HG02642 (cell line): ENCODE measurements at regions not wholly inside any gene's neighbourhood (a gene's known extent, or its start where the extent isn't known, plus 50 kb on each side); places are given as distances from the start of the nearest gene placed in this dataset.
"Not testable (repeated sequence)": the region's sequence is repeated elsewhere in the genome, so short reads cannot be mapped to it uniquely, and the experiment has no call there.

Experiments
- ATAC-seq: cut with Tn5 transposase; IDR thresholded peaks from one replicate; pipeline ENCODE4 v1.9.1; 2021; ENCODE audit warnings: mild to moderate bottlenecking; ENCODE audit not compliant: unreplicated experiment, poor library complexity

DNA sequence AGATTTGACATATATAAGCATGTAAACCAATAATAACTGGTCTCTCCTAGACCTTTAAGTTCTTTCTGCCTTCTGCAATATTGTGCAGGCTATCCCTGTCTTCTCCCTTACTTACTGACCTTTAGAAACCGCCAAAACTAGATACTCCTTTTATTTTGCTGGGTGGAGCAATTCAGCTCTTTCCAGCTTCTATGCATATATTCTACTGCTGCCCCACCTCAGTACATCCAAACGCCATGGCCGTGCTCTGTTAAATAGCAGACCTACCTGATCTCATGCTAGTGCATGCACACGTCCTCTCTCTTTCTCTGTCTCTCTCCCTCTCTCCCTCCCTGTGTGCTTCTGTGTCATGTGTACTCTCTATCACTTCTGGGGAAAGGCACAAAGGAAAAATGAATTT, 76.7 kb upstream of the CAPRIN1 start:
- ATAC-seq: no peak

DNA sequence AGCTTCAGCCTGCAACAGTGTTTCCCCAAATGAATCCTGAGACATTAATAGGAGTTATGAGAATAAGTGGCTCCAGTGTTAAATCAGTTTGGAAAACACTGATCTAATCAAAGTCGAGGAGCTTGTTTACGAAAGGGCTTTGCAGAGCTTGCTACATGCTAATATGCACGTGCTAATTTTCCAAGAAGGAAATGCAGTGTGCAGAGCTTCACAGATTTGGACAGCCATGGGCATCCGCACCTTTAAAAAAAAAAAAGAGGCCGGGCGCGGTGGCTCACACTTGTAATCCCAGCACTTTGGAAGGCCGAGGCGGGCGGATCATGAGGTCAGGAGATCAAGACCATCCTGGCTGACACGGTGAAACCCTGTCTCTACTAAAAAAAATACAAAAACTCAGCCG, 79.7 kb upstream of the LMO2 start:
- not testable (repeated sequence) for ATAC-seq

DNA sequence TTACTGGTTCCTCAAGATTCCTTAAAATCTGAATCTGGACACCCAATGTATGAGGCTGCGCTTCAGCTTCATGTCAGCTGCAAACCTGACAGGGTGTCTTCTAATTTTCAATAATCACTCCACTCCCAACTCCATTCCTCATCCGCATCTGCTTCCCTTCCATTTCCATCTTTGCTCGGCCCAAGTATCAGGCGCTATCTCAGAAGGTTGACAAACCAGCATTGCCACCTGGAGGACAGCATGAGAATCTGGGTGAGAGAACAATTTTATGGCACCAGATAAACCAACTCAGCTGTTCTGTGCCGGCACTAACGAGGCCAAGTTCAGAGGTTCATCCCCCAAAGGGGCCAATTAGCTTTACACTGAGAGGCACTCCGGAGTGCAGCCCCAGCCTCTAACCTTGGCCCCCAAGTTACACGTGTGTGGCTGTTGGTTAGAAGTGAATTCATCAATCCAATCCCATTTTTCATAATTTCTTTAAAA, 79.1 kb upstream of the LMO2 start:
- ATAC-seq: peak; percentile 46

DNA sequence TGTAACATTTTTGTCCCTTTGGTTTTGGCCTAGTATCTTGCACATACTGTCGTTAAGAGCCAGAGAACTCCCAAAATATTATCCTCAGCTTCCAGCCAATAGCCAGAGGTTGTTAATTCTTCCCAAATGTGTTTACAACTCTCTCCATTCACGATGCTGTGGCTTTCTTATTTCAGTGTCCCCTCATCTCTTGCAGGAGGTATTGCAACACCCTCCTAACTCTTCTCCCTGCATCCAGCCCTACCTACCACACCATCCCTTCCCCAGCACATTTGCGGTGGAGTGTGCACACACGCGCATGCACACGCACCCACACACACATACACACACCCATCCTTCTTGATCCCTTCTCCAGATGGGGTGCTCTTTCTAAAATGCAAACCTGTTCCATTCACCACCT, 75.6 kb upstream of the LMO2 start:
- no peak for ATAC-seq

DNA sequence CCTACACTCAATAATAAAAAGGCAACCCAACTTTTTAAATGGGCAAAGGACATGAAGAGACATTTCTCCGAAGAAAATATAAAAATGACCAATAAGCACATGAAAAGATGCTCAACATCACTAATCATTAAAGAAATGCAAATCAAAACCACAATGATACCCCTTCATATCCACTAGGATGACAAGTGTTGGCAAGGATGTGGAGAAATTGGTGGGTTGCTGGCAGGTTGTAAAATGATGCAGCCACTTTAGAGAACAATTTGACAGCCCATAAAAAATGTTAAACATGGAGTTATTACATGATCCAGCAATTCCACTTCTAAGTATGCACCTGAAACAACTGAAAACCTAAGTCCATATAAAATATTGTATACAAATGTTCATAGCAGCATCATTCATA, 73.2 kb upstream of the LMO2 start:
- no peak for ATAC-seq

DNA sequence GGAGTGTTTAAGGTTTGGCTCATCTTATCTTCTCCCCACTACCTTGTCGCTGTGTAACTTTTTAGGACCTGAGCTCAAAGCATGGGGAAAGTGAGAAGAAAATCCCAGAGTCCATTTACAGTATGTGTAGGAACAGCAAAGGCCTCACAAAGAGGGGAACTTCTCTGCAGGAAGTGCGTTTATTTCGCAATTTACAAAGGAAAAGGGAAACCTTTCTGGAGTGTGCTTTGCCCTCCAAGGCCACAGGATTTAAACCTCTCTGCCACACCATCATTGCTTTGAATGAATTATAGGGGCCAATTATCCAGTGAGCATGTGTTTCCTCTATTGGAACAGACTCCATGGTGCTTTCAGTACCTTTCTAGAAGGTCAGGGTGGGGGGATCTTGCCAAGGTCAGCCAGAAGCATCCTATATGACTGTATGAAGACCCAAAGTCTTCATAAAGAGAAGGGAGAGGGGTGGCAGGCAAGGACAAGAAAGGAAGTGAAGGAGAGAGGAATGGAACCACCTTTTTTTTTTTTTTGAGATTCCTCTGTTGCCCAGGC, 68.1 kb upstream of the LMO2 start:
- ATAC-seq: no peak

DNA sequence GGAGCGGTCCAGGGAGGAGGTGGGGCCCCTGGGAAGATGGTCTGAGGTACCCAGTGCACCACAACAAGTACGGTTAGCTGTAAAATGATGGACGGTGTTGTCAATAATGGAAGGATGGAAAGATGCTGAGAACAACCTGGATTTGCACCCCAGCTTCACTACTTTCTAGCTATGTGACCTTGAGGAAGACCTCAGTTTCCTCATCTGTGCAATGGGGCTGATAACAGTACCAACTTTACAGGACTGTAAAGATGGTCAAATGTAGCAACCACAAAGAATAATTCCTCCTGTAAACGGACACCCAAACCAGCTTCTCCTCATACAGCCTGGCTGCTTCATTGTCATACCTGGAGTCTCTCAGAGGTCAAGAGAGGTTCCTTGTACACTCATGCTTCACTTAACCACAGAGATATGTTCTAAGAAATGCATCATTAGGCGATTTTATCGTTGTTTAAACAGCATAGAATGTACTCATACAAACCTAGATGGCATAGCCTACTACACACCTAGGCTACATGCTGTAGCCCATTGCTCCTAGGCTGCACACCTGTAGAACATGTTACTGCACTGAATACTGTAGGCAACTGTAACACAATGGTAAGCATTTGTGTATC, 65.5 kb upstream of the LMO2 start:
- no peak for ATAC-seq

DNA sequence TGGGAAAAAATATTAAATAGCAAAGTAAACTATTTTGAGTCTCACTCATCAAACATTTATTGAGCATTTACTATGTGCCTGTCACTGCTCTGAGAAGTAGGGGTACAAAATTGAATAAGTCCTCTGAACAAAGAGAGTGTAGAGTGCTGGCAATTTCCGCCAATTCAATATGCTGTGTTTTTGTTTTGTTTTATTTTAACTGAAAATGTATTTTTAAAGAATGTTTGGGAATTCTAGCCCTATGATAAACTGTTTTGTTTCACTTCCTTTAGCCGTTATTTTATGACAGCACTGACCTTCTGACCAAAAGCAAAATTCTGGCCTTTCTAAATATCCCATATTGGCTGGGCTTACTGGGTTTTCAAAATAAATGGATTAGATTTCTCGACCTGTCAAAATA, 64.7 kb upstream of the LMO2 start:
- ATAC-seq: no peak

DNA sequence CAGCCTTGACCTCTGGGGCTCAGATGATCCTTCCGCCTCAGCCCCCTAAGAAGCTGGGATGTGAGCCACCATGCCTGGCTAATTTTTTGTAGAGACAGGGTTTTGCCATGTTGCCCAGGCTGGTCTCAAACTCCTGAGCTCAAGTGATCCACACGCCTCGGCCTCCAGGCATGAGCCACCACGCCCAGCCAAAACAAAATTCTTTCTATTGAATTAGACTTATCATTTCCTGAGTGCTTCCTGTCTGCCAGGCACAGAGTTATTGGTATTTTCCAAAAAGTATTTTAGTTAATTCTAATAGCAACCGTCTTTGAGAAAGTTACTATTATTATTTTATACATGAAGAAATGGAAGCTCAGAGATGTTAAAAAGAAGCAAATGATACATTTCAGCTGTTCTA, 61.4 kb upstream of the LMO2 start:
- no peak for ATAC-seq

DNA sequence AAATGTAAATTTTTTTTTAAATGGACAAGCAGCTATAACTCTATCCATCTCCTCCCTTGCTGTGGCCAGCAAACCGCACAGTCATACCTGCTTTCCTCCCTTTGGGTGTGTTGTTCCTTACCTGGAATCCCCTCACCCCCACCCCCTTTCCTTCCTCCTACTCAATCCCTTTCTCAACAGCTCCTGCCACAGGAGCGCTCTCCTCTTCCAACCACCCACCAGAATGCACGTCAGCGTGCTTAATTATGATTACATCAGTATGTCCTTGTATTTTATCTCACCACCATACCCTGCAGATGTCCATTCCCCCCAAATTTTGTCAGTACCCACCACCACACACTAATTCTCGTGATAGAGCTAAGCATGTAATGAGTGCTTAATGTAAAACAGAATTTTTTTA, 60.9 kb upstream of the LMO2 start:
- no peak for ATAC-seq

DNA sequence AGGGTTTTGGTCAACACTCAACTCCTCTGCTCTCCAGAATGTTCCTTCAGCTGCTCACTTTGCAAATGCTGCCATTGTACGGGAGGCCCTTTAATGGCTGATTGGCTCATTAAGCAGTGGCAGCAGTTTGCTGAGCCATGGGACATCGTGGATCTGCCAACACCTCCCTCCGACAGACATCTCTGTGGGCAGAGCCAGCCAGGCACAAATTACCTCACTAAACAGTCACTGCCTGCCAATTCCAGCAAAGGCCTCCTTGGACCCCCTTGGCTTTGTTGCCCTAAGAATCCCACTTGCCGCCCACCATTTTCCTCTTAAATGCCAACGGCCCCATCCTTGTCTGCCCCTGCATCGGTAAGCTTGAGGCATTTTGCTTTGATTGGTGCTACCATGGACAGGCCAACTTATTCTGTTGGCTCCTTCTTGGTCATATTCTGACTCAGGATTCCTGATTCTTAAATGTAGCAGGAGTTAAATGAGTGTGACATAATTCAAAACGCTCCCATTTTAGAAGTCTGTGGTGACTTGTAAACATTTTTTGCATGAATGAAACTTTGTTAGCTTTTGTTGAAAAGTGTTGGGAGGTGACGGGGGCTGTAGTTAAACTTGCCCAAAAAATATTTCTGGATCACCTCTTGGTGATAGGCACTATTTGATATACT, 57.5 kb upstream of the LMO2 start:
- ATAC-seq: no peak

DNA sequence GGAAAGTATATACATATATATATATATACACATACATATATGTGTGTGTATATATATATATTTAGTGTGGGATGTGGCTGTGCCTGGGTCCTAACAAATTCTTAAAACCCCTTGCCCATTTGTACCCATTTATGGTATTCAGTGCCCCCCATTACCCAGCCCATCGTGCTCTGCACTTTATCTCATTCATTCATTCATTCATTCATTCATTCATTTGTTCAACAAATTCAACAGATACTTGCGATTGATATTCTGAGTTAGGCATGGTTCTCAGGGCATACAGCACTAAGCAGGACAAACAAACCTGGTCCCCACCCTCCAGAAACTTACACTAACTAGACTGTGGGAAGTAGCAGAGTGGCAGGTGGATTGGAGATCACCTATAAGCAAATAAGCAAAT, 56.6 kb upstream of the LMO2 start:
- ATAC-seq: no peak

DNA sequence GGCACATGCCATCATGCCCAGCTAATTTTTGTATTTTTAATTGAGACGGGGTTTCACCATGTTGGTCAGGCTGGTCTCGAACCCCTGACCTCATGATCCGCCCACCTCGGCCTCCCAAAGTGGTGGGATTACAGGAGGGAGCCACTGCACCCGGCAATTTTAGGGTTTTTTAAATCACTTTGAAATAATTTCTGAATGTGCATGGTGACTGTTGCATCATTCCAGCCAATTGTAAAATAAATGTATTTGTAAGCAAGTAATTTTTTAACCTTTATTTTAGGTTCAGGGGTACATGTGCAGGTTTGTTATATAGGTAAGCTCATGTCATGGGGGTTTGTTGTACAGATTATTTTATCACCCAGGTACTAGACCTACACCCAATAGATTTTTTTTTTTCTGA, 56.0 kb upstream of the LMO2 start:
- ATAC-seq: not testable (repeated sequence)

DNA sequence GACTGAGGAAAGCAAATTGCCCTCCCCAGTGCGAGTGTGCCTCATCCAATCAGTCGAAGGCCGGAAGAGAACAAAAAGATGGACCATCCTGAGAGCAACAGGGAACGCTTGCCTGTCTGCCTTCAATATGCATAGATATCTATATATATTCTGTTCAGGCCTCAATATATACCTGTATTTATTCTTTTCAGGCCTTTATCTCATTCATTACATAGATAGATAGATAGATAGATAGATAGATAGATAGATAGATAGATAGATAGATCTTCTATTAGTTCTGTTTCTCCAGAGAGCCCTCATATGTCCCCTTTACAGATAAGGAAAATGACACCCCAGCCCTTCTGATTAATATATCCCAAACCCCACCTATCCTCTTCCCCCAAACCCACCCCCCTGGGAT, 55.1 kb upstream of the LMO2 start:
- no peak for ATAC-seq

DNA sequence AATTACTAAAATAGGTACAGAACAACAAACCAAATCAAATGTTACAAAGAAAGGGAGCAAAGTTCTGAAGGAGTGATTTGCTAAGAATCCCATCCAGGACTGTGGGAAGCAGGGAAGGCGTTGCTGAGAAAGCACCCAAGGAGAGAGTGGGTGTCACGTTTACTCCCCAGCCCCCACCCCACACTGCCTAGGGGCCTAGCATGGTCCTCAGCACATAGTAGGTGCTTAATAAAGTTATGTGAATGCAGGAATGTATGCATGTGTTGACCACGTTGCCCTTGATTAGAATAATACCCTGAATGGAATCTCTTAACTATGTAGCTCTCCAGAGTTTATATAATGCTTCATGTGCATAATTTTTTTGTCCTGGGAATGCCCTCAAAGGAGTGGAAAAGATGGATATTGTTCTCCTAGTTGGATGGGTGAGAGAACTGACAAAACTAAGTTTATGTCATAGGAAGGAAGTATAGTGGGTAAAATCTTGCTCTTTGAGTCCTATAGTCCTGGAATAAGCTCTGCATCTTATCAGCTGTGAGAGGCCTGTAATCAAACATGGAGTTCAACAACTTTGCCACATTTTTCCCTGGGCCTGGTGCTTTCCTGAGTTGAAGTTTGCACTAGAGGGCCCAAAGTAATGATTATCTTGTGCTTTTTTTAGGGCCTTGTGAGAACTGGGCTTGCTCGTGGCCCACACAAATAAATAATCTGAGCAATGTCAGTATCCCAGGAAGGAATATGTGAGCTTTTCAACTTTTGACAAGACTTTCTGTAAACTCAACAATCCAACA, 53.8 kb upstream of the LMO2 start:
- no peak for ATAC-seq

DNA sequence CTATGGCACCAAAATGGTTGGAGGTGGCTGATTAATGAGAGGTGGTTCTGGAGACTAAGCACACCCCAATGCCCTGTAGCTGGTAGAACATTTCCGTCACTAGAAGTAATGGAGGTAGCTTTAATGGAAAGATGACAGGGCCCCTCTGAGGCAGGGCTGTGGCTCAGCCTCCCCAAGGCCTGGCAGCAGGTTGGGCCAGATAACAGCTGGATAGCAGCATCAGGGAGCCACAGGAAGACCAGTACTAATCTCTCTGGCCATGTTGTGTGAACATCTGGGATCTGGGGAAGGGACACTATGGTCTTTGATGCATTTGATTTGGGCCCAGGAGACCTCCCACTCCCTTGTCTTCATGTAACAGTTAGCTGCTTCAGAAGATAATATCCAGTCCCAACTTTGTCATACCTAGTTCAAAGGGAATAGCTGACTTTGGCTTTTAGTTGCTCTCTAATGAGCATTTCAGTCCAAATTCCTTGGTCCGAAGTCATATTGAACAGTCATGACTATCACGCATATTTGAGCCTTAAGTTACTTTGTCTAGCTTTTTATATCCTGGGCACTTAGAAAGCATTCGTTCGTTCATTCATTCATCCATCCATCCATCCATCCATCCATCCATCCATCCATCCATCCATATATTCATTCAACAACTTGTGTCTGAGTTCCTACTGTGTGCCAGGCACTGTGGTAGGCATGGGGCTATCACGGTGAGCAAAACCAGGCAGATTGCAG, 53.0 kb upstream of the LMO2 start:
- ATAC-seq: no peak

DNA sequence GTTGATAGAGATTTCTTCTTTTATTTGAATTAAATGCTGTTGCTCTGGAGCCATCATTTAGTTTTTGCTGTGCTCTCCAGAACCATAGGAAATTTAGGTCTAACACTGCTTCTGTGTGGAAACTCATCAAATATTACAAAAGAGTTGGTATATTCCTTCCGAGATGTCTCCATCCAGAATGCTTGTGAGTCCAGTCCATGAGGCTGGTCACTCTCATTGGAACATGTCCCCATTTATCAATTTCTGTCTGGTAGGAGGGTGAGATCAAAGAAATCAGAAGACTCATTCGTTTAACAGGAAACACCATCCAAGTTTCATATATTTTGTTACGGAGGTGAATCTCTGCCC, 52.4 kb upstream of the LMO2 start:
- no peak for ATAC-seq

DNA sequence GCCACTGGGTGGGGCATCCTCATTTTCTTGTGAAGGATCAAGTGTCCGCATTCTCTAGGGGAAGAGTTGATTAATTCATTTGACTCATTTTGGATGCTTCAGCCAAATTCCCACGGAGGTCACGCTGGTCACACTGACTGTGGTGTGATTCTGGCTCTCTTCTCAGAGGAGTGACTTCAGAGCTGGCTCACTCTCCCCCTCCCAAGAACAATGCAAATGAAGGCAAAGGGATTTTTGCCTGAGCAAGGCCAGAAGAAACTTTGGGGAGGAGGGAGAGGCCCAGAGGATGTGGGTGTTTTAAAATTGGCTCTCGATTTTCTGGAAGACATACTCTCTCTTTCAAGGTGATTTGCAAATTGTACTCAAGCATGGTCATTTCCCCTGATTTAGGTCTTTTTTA, 51.1 kb upstream of the LMO2 start:
- peak; percentile 65 for ATAC-seq

DNA sequence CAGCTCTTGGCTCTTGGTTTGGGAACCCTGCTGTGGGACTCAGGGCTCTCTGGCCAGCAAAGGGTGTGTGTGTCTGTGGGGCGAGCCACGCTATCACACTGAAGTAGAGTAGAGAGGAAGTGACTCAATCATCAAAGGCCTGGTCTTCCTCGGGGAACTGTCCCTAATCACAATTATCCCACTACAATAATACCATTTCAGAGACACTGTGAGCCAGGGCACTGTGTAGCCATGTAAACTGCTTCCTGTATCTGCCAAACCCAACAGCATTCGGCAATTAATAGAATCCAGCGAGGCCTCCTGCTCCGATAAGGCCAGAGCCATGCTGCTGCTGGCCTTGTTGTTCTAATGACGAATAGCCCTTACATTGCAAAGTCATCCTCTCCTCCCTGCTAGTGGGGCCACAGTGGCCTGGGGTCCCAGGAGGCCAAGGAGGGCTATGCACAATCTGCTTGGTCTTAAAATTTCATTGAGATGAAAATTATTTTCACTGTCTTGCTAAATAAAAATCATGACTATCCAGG, 49.8 kb upstream of the LMO2 start:
- ATAC-seq: no peak
